GM18502 (cell line): ENCODE measurements at regions not wholly inside any gene's neighbourhood (a gene's known extent, or its start where the extent isn't known, plus 50 kb on each side); places are given as distances from the start of the nearest gene placed in this dataset.
"Not testable (repeated sequence)": the region's sequence is repeated elsewhere in the genome, so short reads cannot be mapped to it uniquely, and the experiment has no call there.

Source experiments
- ATAC-seq: cut with Tn5 transposase; IDR thresholded peaks from one replicate; pipeline ENCODE4 v1.9.1; 2021; ENCODE audit warnings: mild to moderate bottlenecking; ENCODE audit not compliant: unreplicated experiment, poor library complexity

DNA sequence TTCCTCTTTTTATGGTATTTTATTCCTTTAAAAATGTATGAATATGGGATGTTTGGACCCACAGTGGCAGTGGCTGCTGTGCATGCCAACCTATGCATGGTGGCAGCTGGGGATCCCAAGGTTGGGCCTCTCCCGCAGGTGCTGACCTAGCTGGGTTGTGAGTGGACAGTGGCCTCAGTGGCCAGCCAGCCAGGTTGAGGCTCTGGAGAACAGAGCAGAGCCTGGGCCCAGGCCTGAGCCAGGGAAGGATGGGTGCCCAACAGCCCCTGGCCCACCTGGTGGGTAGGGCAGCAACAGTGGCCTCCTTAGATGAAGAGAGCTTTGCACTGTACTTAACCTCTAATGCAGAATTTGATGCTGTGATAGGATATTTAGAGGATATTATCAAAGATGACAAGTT, 624.8 kb downstream of the CHSY3 start:
- no peak for ATAC-seq

DNA sequence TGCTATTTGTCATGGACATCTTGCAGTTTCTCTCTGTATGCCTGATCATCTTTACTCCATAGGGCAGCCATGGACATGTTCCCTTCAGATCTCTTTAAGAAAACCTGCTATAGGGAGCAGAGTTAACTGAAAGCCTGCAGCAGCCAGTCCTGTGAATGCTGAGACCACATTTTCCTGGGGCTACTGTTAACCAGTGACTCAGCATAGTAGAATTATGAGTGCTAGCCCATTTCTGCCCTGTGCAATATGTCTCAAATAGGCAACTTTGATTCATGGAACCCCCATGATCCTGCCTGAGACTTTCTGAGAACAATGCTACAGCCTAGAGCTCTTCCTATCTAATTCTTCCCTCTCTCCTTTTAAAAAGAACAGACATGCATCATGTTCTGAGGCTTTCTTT, 624.2 kb downstream of the CHSY3 start:
- no peak for ATAC-seq

DNA sequence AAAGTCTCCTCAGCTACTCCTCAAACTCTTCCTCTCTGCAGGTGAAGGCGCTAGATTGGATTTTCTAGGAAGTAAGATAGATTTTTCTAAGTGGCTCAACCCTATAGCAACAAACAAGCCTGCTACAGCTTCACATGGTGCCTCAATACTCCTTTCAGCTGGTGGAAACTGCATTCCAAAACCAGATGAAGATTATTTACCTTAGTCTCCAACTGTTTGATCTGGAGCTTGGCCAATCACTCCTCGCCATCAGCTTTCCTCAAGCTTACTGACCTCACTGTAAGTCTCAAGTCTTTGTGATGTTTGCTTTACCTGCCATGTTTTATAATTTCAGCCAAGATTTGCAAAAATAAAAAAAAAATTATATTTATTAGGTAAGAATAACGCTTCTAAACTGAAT, 622.4 kb downstream of the CHSY3 start:
- no peak for ATAC-seq

DNA sequence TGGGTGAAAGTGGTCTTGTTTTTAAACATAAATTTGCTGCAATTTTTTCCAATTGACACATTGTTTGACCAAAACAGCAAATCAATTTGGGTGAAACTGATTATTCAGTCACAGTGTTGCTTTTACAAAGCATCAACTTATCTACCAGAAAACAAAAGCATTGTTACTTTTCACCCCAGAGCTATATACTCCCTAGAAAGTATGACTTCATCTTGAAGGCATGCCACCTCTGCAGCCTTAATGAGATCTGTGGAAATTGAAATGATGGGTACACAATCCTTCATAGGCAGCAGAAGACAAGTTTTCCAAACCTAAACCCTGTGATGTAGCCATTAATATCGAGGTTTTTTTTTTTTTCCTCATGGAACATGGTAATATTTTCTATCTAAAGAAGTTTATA, 615.9 kb downstream of the CHSY3 start:
- ATAC-seq: no peak

DNA sequence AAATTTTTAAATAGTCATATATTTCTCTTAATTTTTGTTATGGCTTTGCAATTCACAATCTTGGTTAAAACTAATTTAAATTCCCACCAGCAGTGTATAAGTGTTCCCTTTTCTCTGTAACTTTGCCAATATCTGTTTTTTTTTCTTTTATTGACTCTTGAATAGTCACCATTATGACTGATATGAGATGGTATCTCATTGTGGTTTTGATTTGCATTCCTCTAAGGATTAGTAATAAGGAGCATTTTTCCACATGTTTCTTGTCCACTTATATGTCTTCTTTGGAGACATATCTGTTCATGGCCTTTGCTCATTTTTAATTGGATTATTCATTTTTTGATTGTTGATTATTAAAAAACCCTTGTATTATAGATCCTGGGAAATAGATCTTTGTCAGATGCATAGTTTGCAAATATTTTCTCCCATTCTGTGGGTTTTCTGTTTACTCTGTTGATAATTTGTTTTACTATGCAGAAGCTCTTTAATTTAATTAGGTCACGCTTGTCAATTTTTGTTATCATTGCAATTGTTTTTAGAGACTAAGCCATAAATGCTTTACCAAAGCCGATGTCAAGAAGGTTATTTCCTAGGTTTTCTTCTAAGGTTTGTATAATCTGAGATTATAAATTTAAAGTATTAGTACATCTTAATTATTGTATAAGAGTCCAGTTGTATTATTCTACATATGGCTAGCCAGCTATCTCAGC, 610.9 kb downstream of the CHSY3 start:
- ATAC-seq: no peak

DNA sequence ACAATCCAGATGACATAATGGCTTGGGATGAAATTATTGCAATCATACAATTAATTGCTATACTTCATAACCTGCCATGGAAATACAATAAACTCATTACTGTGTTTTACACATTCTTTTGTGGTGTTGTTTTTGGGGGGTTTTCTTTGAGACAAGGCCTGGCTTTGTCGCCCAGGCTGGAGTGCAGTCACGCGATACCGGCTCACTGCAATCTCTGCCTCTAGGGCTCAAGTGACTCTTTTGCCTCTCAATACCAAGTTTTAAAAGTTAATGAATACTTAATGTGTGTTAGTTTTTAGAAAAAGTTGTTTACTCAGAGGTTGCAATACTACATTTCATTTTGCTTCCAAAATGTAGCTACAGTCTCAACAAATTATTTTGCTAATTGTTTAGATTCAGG, 598.4 kb downstream of the CHSY3 start:
- ATAC-seq: no peak

DNA sequence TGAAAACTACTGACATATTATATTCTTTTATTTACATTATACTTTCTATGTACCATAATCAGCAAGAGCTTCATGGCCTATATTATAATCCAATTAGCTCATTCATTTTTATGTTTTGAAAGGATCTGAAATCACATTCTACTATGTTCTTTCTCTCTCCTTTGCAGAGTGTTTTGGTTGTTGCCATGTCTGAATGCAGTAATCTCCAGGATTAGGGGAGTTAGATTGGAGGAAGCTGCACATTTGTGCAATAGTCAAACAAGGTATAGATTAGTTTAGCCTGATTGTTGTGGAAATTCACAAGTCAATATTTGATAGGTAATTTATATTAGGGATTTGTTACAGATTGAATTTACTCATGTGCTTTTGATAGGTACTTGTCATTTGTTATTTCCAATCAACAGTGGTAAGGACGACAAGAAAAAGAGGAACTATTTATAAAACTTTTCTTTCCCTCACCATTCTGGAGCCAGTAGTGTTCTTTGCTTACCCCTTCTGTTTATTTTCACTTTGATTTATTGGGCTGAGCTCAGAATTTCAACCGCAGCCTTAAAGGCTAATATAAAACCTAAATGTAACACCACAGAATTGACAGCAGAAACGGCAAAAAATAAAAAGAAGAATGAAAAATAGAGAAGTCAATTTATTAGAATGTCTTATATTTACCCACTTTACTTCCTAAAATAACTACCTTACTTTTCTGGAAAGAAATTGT, 597.0 kb downstream of the CHSY3 start:
- no peak for ATAC-seq

DNA sequence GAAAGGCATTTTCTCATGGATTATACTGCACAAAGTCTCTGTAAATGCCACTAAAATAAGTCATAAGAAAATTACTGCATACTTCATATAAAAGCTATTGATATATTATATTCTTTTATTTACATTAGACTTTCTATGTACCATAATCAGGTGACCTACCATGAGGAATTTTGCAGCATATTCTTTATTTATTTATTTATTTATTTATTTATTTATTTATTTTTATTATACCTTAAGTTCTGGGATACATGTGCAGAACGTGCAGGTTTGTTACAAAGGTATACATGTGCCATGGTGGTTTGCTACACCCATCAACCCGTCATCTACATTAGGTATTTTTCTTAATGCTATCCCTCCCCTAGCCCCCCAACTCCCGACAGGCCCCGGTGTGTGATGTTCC, 596.2 kb downstream of the CHSY3 start:
- ATAC-seq: not testable (repeated sequence)

- no peak for ATAC-seq
These were observed 592.0 kb downstream of the CHSY3 start for GRCh38 chr5:130496215-130496614.

DNA sequence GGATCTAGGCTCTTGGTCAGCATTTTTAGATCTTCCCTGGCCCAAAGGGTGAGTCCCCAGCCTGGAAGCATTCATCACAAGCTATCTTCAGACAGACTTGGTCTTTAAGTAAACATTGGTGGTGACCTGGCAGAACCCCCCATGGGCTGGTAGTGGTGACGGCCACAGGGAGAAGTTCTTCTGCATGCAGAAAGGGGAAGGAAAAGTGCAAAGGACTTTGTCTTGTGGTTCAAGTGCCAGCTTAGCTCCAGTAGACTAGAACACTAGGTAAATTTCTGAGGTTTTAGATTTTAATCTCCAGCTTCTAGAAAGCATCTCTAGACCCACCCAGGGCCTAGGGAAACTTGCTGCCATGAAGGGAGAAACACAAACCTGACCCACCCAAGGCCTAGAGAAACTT, 584.0 kb downstream of the CHSY3 start:
- ATAC-seq: no peak

GRCh38 chr5:130479045-130479804, 575.0 kb downstream of the CHSY3 start:
- ATAC-seq: no peak

DNA sequence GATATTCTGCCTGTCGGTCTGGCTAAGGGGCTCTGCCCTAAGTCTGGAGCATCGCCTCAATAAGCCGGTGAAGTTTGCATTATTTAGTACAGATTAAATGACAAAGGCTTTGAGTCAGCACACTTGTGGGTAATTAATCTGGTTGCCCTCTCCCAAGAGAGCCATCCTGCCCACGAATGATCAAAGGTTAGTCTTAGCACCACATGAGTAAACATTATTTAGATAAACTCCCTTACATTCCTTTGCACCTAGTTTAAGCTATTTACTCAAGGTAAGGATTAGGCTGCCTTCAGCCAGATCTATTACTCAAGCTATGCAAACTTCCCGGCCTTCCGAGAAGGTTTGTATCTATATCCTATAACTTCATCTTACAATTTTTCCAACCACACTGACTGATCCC, 572.1 kb downstream of the CHSY3 start:
- ATAC-seq: no peak

DNA sequence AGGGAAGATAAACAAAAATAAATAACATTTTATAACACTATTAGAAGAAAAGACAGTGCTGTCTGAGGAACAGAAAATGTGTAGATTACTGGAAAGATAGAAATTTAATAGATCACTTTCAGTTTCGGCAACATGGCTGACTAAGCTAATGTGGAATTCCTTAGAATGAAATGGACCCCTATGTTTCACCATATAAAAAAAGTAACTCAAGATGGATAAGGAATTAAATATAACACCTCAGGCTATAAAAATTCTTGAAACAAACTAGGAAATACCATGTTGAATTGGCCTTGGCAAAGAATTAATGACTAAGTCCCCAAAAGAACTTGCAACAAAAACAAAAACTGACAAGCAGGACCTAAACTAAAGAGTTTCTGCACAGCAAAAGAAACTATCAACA, 558.3 kb downstream of the CHSY3 start:
- no peak for ATAC-seq

GRCh38 chr5:130455175-130455574, 550.9 kb downstream of the CHSY3 start:
- no peak for ATAC-seq

DNA sequence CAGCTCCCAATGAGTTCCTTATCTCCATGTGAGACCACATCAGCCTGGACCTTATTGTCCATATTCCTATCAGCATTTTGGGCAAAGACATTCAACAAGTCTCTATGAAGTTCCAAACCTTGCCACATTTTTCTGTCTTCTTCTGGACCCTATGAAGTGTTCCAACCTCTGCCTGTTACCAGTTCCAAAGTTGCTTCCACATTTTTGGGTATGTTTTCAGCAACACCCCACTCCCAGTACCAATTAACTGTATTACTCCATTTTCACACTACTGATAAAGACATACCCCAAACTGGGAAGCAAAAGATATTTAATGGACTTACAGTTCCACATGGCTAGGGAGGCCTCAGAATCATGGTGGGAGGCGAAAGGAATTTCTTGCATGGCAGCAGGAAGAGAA, 548.5 kb downstream of the CHSY3 start:
- ATAC-seq: no peak

DNA sequence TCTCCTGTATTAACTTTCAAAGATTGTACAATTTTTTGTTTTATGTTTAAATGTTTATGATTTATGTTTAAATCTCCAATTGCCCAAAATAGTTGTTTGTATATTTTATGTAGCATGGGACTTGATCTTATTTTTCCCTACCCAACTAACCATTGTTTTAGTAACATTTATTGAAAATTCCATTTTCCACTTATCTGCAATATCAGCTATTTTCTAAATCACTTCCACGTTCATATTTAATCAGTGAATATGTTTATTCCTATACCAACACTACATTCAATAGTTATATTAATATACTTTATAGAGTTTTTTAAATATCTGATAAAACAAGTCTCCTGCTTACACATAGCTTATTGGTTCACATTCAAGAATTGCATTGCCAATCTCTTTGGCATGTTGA, 532.2 kb downstream of the CHSY3 start:
- no peak for ATAC-seq

GRCh38 chr5:130427222-130427955, 523.1 kb downstream of the CHSY3 start:
- no peak for ATAC-seq

DNA sequence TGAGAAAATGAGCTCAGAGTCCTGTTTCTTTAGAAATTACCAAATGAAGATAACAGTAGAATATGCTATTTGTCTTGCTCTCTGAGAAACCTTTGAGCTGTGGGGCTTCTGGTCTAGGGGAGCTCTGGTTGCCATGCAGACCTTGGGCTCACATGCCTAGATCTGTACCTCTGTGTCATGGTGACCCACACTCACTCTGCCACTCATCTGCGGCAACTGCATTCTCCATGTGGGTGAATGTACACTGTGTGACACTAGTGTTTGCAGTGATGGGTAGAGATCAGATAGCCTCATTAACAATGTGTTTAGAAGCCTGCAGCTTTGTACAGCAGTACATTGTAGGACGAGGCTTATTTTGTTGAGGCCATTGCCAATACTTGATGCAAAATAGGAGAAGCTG, 521.2 kb downstream of the CHSY3 start:
- no peak for ATAC-seq

GRCh38 chr5:130424341-130424740, 520.1 kb downstream of the CHSY3 start:
- no peak for ATAC-seq

DNA sequence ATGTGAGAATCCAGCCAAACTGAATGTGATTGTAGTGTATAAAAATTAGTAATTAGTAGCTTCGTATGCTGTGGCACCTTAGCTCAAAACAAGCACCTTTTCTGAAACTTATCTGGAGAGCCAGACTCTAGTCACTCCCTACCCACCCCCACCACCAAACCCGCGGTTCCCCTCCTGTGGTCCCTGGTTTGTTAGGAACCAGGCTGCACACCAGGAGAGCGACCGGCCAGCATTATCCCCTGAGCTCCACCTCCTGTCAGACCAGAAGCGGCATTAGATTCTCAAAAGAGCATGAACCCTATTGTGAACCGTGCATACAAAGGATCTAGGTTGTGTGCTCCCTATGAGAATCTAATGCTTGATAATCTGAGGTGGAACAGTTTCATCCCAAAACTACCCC, 498.6 kb downstream of the CHSY3 start:
- ATAC-seq: no peak

DNA sequence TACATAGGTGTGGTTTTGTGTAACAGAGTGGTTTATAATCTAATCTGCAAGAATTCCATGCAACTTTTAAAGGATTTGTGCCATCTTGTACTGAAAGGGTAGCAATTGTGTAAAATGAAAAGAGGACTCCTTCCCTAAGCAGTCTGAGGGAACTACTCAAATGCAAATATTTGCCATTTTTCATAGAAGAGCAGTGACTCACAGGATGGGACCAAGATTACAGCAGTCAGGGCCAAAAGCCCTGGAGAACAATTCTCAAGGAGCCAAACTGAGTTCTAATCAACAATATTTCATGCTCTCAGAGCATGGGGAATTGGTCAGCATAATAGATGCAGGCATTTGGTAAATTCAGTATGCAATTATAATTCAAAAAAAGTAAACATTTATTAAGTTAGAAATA, 495.8 kb downstream of the CHSY3 start:
- ATAC-seq: no peak
